ENCODE measurements at regions not wholly inside any gene's neighbourhood (a gene's known extent, or its start where the extent isn't known, plus 50 kb on each side); places are given as distances from the start of the nearest gene placed in this dataset.

DNA sequence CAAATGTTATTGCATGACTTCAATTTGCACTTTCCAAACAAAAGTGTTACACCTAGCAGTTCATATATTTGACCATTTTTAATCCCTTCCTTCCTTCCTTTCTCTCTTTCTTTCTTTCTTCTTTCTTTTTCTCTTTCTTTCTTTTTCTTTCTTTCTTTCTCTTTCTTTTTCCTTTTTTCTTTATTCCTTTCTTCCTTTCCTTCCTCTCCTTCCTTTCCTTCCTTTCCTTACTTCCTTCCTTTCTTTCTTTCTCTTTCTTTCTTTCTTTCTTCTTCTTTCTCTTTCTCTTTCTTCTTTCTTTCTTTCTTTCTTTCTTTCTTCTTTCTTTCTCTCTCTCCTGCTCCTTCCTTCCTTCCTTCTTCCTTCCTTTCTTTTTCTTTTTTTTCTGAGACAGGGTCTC lies 146.7 kb upstream of the ALKAL2 start (continued):
- TF ChIP-seq ZNF235 (CRISPR knock-in tag; IDR thresholded peaks at IDR 0.05; ENCODE audit: borderline replicate concordance), result no peak
- no peak for TF ChIP-seq ZNF33A (CRISPR knock-in tag; IDR thresholded peaks at IDR 0.05; ENCODE audit: borderline replicate concordance)

DNA sequence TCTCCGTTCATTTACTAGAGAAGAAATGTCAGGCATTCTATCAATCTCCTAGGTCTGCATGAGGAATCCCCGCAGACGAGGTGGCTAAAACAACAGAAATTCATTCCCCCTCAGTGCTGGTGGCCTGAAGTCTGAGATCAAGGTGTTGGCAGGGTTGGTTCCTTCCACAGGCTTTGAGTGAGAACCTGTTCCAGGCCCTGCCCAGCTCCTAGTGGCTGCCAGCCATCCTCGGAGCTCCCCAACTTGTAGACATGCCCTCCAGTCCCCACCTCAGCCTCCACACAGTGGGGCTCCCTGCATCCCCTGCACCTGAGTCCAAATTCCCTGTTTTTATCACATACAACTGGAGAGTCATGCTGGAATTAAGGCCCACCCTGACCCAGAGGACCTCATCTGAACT lies 145.3 kb upstream of the ALKAL2 start:
- peaks cover 2 to 28% of the 10 kb centered on the region in 2 experiments; a peak in 3 of 5 replicates for H3K27me3 ChIP-seq (ENCODE audit: control insufficient read depth in 1 of 2, insufficient read depth in 2 of 2, low read length in 2 of 2)
- H3K4me1 ChIP-seq (ENCODE audit: insufficient read depth, low read length), result no peaks in the 10 kb centered on the region
- 16% methylated on average over 3 of the region's 4 CpGs for WGBS (ENCODE audit: low lambda C conversion rate)
- in situ Hi-C loops (cut with HindIII; ENCODE audit: extremely low pct_ligation_motif_present, low pct_unique_long_range_greater_than_20kb) (no loop called here), intact Hi-C loops (cut with micrococcal nuclease; ENCODE audit: unreplicated experiment) (no loop called here)
- no peaks in the 10 kb centered on the region for H3K79me2 ChIP-seq (ENCODE audit: insufficient read depth, low read length)
- H2AFZ ChIP-seq (ENCODE audit: low read length), result no peak overlapping the region
- H3K4me2 ChIP-seq (ENCODE audit: low read depth, low read length), result no peak overlapping the region
- no peaks in the 10 kb centered on the region for H4K20me1 ChIP-seq (ENCODE audit: insufficient read depth, low read length)
- H3K9me3 ChIP-seq (ENCODE audit: low read length), result no peaks in the 10 kb centered on the region
- no peak overlapping the region for H3K27ac ChIP-seq (ENCODE audit: extremely low read length, insufficient read depth, low read length)
- FAIRE-seq (no peak), DNase-seq (ENCODE audit: low spot score) (no peak), ATAC-seq (no peak)
- H3K9ac ChIP-seq (ENCODE audit: insufficient read depth, low read depth, low read length), result no peak overlapping the region
- no peak overlapping the region for H3K4me3 ChIP-seq (replicated peaks in 1 of 3; ENCODE audit: insufficient read depth in 1 of 3, low read depth in 2 of 3, low read length in 3 of 3)
- TF ChIP-seq ZNF749 (CRISPR knock-in tag; IDR thresholded peaks at IDR 0.05; ENCODE audit: borderline replicate concordance) (no peak), ZNF142 (CRISPR knock-in tag; IDR thresholded peaks at IDR 0.05) (no peak), RXRA (CRISPR knock-in tag; IDR thresholded peaks at IDR 0.05) (no peak), SRSF9 (IDR thresholded peaks at IDR 0.05; ENCODE audit: borderline replicate concordance, insufficient read depth, low read depth, low read length, poor library complexity, severe bottlenecking) (no peak), FIP1L1 (IDR thresholded peaks at IDR 0.05; ENCODE audit: borderline replicate concordance, insufficient read depth, low read depth, low read length) (no peak), SNRNP70 (IDR thresholded peaks at IDR 0.05; ENCODE audit: low read depth, low read length) (no peak), ZNF256 (CRISPR knock-in tag; conservative IDR thresholded peaks at IDR 0.05) (no peak), TEAD3 (CRISPR knock-in tag; optimal IDR thresholded peaks at IDR 0.05; ENCODE audit: borderline replicate concordance) (no peak), ZFAT (CRISPR knock-in tag; conservative IDR thresholded peaks at IDR 0.05) (no peak), CBX5 (CRISPR knock-in tag; IDR thresholded peaks at IDR 0.05; ENCODE audit: borderline replicate concordance) (no peak)
- TF ChIP-seq, protein P1, sequence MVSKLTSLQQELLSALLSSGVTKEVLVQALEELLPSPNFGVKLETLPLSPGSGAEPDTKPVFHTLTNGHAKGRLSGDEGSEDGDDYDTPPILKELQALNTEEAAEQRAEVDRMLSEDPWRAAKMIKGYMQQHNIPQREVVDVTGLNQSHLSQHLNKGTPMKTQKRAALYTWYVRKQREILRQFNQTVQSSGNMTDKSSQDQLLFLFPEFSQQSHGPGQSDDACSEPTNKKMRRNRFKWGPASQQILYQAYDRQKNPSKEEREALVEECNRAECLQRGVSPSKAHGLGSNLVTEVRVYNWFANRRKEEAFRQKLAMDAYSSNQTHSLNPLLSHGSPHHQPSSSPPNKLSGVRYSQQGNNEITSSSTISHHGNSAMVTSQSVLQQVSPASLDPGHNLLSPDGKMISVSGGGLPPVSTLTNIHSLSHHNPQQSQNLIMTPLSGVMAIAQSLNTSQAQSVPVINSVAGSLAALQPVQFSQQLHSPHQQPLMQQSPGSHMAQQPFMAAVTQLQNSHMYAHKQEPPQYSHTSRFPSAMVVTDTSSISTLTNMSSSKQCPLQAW (CRISPR knock-in tag; IDR thresholded peaks at IDR 0.05), result no peak
- TF ChIP-seq, protein P2, sequence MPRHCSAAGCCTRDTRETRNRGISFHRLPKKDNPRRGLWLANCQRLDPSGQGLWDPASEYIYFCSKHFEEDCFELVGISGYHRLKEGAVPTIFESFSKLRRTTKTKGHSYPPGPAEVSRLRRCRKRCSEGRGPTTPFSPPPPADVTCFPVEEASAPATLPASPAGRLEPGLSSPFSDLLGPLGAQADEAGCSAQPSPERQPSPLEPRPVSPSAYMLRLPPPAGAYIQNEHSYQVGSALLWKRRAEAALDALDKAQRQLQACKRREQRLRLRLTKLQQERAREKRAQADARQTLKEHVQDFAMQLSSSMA (CRISPR knock-in tag; IDR thresholded peaks at IDR 0.05), result no peak
- BruUV-seq (replicated peaks), result no TSS peak
- H3K36me3 ChIP-seq (replicated peaks in 1 of 2; ENCODE audit: control insufficient read depth in 1 of 2, insufficient read depth in 2 of 2, low read length in 2 of 2), result no peaks in the 10 kb centered on the region
- ChIA-PET CTCF (ENCODE audit: low intra/inter-chr PET ratio, low total read pairs) (no interaction called here), POLR2A (no interaction called here)

Data from HepG2 (cell line).